Stimulated activated CD4-positive, alpha-beta T cell treated with anti-CD3 and anti-CD28 coated beads, Interleukin-15, amount 100 ng/mL, for 48 hours (primary cell): ENCODE measurements at regions not wholly inside any gene's neighbourhood (a gene's known extent, or its start where the extent isn't known, plus 50 kb on each side); places are given as distances from the start of the nearest gene placed in this dataset.

ENCODE experiments used
- DNase-seq, 2 donors: peaks; one replicate each; pipeline ENCODE4 v3.0.0-alpha.2; 2020; ENCODE audit warnings: low read depth in 2 of 2

DNA sequence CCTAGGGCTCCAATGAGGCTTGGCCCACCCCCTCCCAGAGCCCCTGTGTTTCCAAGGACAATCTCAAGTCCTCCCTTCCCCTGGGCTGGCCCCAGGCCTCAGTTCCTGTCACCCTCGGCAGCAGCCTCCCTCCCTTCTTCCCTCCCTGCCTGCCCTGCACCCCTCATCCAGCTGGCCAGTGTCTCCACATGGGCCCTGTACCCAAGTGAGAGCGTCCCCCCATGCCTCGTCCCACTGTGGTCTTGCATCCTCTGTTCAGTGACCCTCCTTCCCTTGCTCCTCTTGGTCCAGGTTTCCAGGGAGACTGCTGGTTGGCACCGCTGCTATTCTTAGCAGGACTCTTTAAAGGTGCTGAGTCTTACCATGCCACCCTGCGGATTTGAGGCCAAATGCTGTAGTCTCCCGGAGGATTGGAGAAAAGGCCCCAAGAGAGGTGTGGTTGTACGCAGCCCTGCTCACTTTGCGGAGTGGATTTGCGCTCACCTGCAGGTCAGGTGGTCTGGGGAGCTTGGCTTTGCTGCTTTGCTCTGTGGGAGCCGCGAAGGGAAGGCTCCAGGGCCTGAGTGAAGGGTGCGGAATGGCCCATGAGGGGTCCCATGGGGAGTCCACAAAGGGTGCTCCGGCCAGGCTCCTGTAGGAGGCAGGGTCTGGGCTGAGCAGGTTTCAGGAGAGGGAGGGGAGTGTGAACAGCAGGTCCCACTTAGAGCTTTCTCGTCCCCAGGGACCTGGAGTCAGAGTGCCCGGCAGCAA lies 519.2 kb downstream of the TCERG1L start:
- no peak for DNase-seq

DNA sequence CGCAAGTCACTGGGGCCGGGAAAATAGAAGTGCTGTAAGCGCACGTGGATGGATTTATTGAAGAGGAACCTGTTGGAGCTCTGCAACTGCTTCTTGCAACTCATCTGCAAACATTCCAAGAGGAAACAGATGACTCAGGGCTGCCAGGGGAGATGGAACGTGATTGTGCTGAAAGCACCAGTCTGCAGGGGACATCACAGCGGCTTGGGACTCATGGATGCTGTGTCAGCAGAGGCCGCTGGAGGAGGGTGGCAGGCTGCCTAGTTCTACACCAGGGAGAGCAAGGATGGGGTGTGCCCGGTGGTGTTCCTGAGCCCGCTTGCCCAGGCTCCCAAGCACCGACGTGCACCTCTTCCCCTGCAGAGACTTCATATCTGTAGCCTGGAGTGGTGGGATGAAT lies 515.7 kb downstream of the TCERG1L start:
- no peak for DNase-seq

- DNase-seq: no peak
Observed at GRCh38 chr10:130799532-130799931, 512.0 kb downstream of the TCERG1L start.

DNA sequence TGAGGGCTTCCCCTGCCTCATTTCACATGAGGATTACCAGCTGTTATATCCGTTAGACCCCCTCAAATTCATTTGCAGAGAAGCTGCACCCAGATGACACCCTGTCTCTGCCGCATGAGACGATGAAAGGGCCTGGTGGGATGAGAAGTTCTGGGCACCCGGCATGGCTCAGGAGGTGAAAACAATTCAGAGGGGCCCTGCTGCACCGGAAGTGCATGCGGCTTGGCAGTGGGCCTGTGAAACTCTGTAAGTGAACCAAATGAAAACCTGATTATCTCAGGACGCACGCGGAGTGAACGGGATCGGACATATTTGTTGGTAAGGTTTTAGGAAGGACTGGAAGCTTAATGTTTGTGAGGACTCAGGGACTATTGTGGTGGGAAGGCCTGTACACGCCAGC lies 511.2 kb downstream of the TCERG1L start:
- no peak for DNase-seq

- no peak for DNase-seq
Observed at GRCh38 chr10:130801276-130801675, 510.2 kb downstream of the TCERG1L start.

DNA sequence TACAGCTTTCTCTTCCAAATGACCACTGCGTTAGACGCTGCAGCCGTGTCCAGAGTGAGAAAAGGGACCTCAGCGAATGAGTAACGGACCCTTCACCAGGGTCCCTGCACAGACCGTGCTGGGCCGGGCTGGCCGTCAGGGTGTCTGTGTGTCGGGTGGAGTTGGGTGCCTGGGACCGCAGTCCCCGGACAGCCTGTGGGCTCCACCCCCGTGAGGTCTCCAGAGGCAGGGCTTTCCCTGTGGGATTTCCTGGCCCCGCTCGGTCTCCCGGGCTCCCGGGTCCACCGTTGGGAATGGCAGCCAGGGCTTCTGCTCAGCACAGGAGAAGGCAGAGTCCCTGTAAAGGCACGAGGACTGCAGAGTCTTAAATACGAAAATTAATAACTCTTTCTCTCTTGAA lies 509.7 kb downstream of the TCERG1L start:
- DNase-seq: no peak

DNA sequence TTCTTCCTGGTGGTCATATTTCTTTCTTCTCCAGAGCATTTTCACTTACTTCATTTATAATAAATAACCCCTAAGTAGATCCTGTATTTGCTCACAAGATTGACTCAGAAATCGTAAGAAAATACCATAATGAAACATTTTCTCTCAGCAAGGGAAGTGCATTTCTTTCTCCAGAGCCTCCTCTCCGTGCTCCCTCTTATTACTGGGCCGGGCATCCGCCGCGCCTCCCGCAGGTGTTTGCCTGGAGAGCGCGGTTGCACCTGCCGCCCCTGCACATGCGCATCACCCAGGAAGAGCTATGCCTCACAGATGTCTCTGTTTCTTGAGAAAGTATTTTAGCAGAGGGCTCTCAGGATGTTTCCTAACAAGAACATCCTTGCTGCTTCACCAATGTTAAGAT lies 509.2 kb downstream of the TCERG1L start:
- DNase-seq: no peak

GRCh38 chr10:130804281-130804680 lies 507.2 kb downstream of the TCERG1L start:
- no peak for DNase-seq

GRCh38 chr10:130804778-130805634 lies 506.5 kb downstream of the TCERG1L start:
- no peak for DNase-seq

DNA sequence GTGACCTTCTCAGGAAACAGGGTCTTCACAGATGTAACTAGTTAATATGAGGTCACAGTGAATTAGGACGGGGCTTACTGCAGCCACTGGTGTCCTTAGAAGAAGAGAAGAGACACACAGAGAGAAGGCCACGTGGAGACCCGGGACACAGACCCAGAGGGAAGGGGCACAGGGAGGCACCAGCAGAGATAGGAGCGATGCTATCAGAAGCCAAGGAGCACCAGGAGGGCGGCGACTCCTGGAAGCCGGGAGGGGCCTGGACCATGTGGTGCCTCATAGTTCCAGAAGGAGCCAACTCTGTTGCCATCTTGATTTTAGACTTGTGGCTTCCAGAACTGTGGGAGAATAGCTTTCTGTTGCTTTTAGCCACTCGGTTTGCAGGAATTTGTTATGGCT lies 505.9 kb downstream of the TCERG1L start:
- no peak for DNase-seq

DNA sequence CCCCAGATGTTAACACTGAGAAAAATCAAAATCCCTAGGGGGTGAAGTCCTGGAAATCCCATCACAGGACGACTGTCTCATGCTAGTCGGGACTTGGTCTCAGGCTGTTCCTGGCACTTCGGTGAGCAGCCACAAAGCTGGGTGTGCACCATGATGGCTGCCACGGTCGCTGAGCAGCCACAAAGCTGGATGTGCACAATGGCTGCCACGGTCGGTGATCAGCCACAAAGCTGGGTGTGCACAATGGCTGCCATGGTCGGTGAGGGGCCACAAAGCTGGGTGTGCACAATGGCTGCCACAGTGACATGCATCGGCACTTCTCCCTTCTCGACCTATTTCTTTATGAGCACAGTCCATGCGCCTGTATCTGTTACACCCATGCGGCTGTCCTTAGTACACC lies 505.1 kb downstream of the TCERG1L start:
- DNase-seq: no peak

GRCh38 chr10:130807096-130807495 lies 504.4 kb downstream of the TCERG1L start:
- no peak for DNase-seq

GRCh38 chr10:130807721-130808120 lies 503.8 kb downstream of the TCERG1L start:
- DNase-seq: no peak

GRCh38 chr10:130808243-130808642 lies 503.3 kb downstream of the TCERG1L start:
- DNase-seq: no peak

- DNase-seq: no peak
Observed at GRCh38 chr10:130808686-130809085, 502.8 kb downstream of the TCERG1L start.

DNA sequence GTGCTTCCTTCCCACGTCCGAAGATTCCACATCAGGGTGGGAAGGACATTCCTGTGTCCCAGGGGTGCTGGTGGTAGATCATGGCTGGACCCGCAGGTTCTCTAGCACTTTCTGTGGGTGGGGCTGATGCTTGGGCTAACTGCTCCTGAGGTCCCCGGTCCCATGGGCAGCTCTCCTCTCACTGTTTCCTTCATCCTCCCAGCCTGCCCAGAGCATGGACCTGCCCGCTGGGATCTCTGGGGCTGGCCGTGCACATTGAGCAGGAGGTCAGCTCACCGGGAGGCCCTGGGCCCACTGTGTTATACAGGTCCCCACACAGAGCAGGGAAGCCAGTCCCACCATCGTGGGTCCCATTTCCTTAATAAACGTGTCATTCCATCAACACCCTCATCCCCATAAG lies 502.3 kb downstream of the TCERG1L start:
- DNase-seq: no peak

GRCh38 chr10:130809761-130810515 lies 501.6 kb downstream of the TCERG1L start:
- DNase-seq: no peak

DNA sequence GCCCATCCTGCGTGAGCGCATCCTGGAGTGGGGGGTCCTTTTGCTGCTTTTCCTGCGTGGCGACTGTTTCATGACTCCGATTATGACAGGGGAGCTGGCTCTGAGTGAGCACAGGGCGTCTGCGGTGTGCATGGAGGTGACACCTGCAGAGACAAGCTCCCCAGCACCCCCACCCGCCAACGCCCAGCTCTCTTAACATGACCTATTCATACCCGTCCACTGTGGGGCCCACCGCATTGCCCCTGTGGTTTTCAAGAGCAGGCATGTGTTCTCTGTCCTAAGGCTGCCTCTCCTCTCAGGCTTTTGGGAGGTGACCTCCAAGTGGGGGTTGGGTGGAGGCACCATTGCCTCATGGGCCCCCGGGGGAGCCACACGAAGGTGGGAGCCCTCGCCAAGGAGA lies 500.7 kb downstream of the TCERG1L start:
- no peak for DNase-seq

DNA sequence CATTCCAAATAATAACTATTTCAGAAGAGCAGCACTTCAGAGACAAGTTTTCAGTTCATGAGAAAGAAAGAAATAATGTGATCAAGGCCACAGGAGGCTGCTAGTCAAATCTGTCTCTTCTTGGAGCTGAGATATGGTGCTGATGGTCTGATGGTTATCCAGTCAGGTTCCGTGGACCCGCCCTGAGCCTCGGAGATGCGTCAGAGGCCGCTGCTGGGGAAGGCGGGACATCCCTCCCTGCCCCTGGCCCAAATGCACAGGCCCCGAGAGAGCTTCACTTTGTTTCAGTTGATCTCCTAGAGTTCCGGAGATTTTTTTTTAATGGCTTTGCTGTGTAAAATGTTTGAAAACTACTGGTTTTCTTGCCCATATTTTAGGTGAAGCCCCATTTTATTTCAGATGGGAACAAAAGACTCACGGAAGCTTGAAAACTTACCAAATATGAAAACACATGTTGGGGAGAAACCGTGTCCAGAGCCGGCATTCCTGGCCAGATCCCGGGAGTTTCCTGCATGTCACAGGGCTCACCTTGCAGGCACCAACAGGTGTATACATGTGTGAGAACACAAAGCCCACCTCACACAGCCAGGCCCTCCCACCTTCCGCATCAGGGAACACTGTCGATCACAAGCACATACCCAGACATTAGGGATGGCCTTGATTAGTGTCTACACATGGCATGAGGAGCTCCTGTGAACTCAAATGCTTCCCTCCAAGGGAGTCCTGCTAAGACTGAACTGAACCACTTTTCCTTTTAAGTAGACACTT lies 499.0 kb downstream of the TCERG1L start:
- no peak for DNase-seq

DNA sequence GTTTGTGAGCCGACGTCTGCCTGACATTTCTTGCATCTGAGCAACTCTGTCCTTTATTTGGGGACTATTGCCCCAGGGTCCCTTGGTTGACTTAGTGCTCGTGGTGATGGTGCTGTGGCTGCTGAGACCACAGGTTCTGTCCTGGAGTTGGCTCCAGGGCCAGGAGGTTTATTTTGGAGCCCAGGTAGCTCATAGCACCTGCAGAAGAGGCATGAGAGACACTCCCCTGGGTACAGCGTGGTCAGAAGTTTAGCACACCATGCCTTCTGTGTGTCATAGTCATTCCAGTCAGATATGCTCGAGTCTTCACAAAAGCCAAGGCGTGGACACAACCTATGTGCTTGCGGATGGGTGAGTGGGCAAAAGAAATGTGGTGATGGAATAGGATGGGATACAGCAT lies 496.9 kb downstream of the TCERG1L start:
- DNase-seq: no peak

- no peak for DNase-seq
Observed at GRCh38 chr10:130816116-130816901, 495.2 kb downstream of the TCERG1L start.
